Inflammatory macrophage treated with lipopolysaccharide for 4 hours (primary cell): ENCODE measurements at regions not wholly inside any gene's neighbourhood (a gene's known extent, or its start where the extent isn't known, plus 50 kb on each side); places are given as distances from the start of the nearest gene placed in this dataset.
"Not testable (repeated sequence)": the region's sequence is repeated elsewhere in the genome, so short reads cannot be mapped to it uniquely, and the experiment has no call there.

Experiments
- DNase-seq: peaks from one replicate; pipeline ENCODE4 v3.0.0-alpha.2; 2020

- DNase-seq, result no peak
Observed at GRCh38 chr1:157460381-157460780, 91.9 kb downstream of the FCRL5 start.

- no peak for DNase-seq
Observed at GRCh38 chr1:157457279-157457678, 95.0 kb downstream of the FCRL5 start.

- DNase-seq, result no peak
Observed at GRCh38 chr1:157455318-157455717, 97.0 kb downstream of the FCRL5 start.

- DNase-seq, result no peak
Observed at GRCh38 chr1:157450106-157450505, 102.2 kb downstream of the FCRL5 start.

DNA sequence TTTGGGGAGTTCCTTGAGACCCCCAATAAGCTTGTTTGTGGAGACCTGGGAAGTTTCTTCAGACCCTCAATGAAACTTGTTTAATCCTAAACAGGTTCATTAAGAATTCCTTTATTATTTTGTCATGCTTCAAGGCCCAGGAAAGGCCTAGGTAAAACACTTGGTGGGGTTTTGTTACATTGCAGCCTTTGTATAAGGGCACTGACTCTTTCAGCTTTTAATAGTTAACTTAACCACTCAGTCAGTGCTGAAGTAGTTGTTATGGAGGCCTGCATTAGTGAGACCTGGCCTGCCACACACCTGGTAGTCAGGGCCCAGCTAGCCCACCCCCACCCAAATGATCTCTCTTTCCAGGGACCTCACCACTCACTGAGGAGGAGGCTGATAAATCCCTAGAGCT, 103.7 kb downstream of the FCRL5 start:
- no peak for DNase-seq

DNA sequence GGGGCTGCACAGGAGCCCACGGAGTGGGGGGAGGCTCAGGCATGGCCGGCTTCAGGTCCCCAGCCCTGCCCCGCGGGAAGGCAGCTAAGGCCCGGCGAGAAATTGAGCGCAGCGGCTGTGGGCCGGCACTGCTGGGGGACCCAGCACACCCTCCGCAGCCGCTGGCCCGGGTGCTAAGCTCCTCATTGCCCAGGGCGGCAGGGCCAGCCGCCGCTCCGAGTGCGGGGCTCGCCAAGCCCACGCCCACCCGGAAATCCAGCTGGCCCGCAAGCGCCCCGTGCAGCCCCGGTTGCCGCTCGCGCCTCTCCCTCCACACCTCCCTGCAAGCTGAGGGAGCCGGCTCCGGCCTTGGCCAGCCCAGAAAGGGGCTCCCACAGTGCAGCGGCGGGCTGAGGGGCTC, 106.0 kb downstream of the FCRL5 start:
- DNase-seq, result not testable (repeated sequence)

- DNase-seq, result not testable (repeated sequence)
Observed at GRCh38 chr1:157445616-157446140, 106.6 kb downstream of the FCRL5 start.

DNA sequence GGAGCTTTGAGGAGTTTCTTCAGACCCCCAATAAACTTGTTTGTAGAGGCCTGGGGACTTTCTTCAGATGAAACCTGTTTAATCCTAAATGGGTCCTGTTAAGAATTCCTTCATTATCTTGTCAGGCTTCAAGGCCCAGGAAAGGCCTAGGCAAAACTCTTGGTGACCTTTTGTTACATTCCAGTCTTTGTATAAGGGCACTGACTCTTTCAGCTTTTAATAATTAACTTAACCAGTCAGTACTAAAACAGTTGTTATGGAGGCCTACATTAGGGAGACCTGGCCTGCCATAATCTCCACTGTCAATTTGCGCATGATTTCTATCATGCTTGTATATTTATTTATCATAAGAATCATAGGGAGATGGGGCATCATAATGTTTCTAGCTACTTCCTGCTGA, 110.2 kb downstream of the FCRL5 start:
- no peak for DNase-seq

GRCh38 chr1:157439302-157439954, 112.9 kb downstream of the FCRL5 start:
- peak; percentile 6 for DNase-seq

GRCh38 chr1:157438613-157439012, 113.7 kb downstream of the FCRL5 start:
- no peak for DNase-seq

GRCh38 chr1:157438146-157438545, 114.2 kb downstream of the FCRL5 start:
- peak; percentile 60 for DNase-seq

- DNase-seq, result peak; percentile 95
Observed at GRCh38 chr1:157437296-157437695, 115.0 kb downstream of the FCRL5 start.

DNA sequence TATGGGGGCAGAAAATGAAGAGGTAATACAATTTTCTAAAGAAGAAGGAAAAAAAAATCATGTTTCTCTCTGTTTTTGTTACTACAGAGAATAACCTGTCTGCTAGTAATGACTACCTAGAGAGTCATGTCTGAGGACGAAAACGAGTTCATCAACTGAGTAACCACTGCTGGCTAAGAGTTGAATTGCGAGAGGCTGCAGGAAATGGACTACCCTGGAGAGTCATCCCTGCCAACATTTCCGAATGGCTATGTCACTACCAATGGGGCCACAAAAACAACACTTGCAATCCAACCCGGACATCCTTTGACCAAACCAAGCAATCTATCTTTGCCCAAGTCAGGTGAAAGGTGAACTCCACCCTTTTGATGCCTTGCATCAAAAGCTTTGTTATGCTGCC, 120.6 kb downstream of the FCRL5 start:
- peak; percentile 15 for DNase-seq

GRCh38 chr1:157429601-157430240, 122.6 kb downstream of the FCRL5 start:
- DNase-seq, result peak; percentile 51

GRCh38 chr1:157423764-157424163, 128.6 kb downstream of the FCRL5 start:
- not testable (repeated sequence) for DNase-seq

DNA sequence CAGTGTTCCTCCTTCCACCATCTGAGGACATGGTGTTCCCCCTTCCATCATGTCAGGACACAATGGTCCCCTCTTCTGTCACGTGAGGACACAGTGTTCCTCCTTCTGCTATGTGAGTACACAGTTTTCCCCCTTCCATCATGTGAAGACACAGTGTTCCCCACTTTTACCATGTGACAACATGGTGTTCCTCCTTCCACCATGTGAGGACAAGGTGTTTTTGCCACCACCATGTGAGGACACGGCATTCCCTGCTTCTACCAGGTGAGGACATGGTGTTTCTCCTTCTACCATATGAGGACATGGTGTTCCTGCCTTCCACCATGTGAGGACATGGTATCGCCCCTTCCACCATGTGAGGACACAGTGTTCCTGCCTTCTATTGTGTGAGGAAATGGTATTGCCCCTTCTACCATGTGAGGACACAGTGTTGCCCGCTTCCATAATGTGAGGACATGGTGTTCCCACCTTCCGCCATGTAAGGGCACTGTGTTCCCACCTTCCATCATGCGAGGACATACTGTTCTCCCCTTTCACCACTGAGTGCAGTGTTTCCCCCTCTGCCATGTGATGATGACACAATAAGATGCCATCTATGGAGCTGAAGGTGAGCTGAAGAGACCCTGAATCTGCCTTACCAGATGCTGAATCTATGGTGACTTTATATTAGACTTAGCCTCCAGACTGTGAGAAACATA, 132.3 kb downstream of the FCRL5 start:
- DNase-seq, result no peak

GRCh38 chr1:157418659-157419058, 133.7 kb downstream of the FCRL5 start:
- DNase-seq, result no peak

DNA sequence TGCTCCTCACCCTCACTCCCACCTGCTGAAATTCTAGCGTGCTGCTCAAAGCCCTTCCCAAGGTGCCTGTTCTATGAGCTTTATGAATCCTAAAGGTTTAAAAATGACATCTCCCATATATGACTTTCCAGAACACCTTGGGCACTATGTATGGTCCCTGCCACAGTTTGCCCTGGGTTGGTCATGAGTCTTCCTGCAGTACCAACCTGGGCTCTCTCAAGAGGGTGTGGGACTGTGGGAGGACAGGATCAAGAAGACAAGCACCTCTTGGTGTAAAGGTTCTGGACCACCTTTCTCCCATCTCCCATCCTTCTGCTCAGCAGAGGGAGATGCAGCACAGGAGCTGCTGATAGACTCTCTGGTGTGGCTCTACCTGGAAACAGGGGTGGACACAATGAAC, 134.1 kb downstream of the FCRL5 start:
- no peak for DNase-seq

GRCh38 chr1:157415661-157416060, 136.7 kb downstream of the FCRL5 start:
- no peak for DNase-seq

GRCh38 chr1:157412308-157412707, 140.0 kb downstream of the FCRL5 start:
- no peak for DNase-seq

GRCh38 chr1:157411769-157412168, 140.5 kb downstream of the FCRL5 start:
- DNase-seq, result no peak

GRCh38 chr1:157411064-157411463, 141.3 kb downstream of the FCRL5 start:
- DNase-seq, result no peak

DNA sequence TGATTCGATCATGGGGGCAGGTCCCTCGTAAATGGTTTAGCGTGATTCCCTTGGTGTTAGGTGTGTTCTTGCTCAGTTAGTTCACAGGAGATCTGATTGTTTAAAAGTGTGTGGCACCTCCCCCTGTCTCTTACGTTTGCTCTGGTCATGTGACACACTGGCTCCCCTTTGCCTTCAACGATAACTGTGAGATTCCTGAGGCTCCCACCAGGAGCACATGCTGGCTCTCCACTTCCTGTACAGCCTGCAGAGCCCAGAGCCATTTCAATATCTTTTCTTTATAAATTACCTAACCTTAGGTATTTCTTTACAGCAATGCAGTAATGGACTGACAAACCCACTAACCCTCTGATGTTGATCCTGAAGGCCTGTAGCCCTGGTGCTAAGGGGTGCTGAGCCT, 141.9 kb downstream of the FCRL5 start:
- DNase-seq, result no peak

GRCh38 chr1:157409927-157410326, 142.4 kb downstream of the FCRL5 start:
- no peak for DNase-seq
